H1 (cell line): ENCODE measurements at regions not wholly inside any gene's neighbourhood (a gene's known extent, or its start where the extent isn't known, plus 50 kb on each side); places are given as distances from the start of the nearest gene placed in this dataset.

ENCODE experiments used
- CTCF ChIA-PET: fragments of 300-600 bp; sonication (Branson Sonifier 250); formaldehyde crosslinking; loops from one replicate; lab custom pipeline; 2021; ENCODE audit not compliant: partially characterized antibody; lab: Charles Lee
- POLR2A ChIA-PET: fragments of 300-600 bp; sonication (Branson Sonifier 250); formaldehyde crosslinking; loops from one replicate; lab custom pipeline; 2021; ENCODE audit warnings: inconsistent platforms; ENCODE audit not compliant: partially characterized antibody; lab: Charles Lee
- DNase-seq, 2 experiments: peaks; one replicate each; pipeline versions ENCODE4 v3.0.0 to v3.0.0-alpha.2; 2010 to 2022; ENCODE audit warnings: low spot score in 2 of 2, low read depth in 1 of 2, mixed read lengths in 1 of 2
- FAIRE-seq: peaks from 2 replicates; lab custom pipeline; 2011; peaks lifted over from hg19 to GRCh38; lab: Jason Lieb, UNC
- H2AFZ ChIP-seq: 2 replicates; pipeline ENCODE4 v1.8.1; 2012; ENCODE audit warnings: low read length, inconsistent platforms
- H2AK5ac ChIP-seq: 2 replicates; pipeline ENCODE4 v1.6.1; 2013; ENCODE audit warnings: low read depth, low read length
- H2BK120ac ChIP-seq: replicated peaks from 2 replicates; pipeline ENCODE3; 2013; ENCODE audit warnings: low read depth, low read length, inconsistent platforms
- H2BK12ac ChIP-seq: 2 replicates; pipeline ENCODE4 v1.6.1; 2013; ENCODE audit warnings: low read depth, low read length
- H2BK15ac ChIP-seq: 2 replicates; pipeline ENCODE4 v1.6.1; 2013; ENCODE audit warnings: low read length
- H2BK20ac ChIP-seq: 2 replicates; pipeline ENCODE4 v1.6.1; 2013; ENCODE audit warnings: low read length
- H2BK5ac ChIP-seq: 2 replicates; pipeline ENCODE4 v1.6.1; 2013; ENCODE audit warnings: low read depth, low read length
- H3K14ac ChIP-seq: 2 replicates; pipeline ENCODE4 v1.6.1; 2013; ENCODE audit warnings: inconsistent platforms; ENCODE audit not compliant: insufficient read length
- H3K18ac ChIP-seq: 2 replicates; pipeline ENCODE4 v1.6.1; 2013; ENCODE audit warnings: low read length; ENCODE audit errors: extremely low read depth
- H3K23ac ChIP-seq: 2 replicates; pipeline ENCODE4 v1.6.1; 2013; ENCODE audit warnings: inconsistent platforms; ENCODE audit not compliant: insufficient read length
- H3K23me2 ChIP-seq: 2 replicates; pipeline ENCODE4 v1.6.1; 2013; ENCODE audit warnings: low read depth, low read length
- H3K27ac ChIP-seq: 2 replicates; pipeline ENCODE4 v1.6.1; 2011; ENCODE audit warnings: low read depth, low read length, inconsistent platforms
- H3K27me3 ChIP-seq, 4 experiments: replicated peaks in 1 of 4; 1 replicate in 1 of 4; 2 replicates in 3 of 4; pipeline versions ENCODE4 v1.6.1 to v1.8.1; 2011 to 2013; ENCODE audit warnings: low read length in 3 of 4, mild to moderate bottlenecking in 3 of 4, inconsistent platforms in 2 of 4, mixed read lengths in 2 of 4, moderate library complexity in 1 of 4; ENCODE audit not compliant: control insufficient read depth in 3 of 4, insufficient read depth in 3 of 4; ENCODE audit errors: extremely low read depth in 1 of 4
- H3K36me3 ChIP-seq, 4 experiments: 2 replicates each; pipeline versions ENCODE4 v1.6.1 to v1.8.1; 2011 to 2013; ENCODE audit warnings: mild to moderate bottlenecking in 4 of 4, low read length in 3 of 4, moderate library complexity in 2 of 4, control low read depth in 1 of 4, inconsistent platforms in 1 of 4; ENCODE audit not compliant: insufficient read depth in 4 of 4, control insufficient read depth in 2 of 4
- H3K4ac ChIP-seq: replicated peaks from 2 replicates; pipeline ENCODE3; 2013; ENCODE audit warnings: low read length, low read depth, mixed read lengths, inconsistent platforms; ENCODE audit not compliant: insufficient read length
- H3K4me1 ChIP-seq, 4 experiments: replicated peaks in 1 of 4; 1 replicate in 1 of 4; 2 replicates in 3 of 4; pipeline versions ENCODE4 v1.6.1 to v1.8.1; 2011 to 2013; ENCODE audit warnings: low read length in 3 of 4, inconsistent platforms in 2 of 4, mixed read lengths in 1 of 4; ENCODE audit not compliant: insufficient read depth in 4 of 4, control insufficient read depth in 3 of 4
- H3K4me2 ChIP-seq, 2 experiments: 2 replicates each; pipeline versions ENCODE4 v1.6.1 to v1.8.1; 2011 to 2013; ENCODE audit warnings: low read depth in 2 of 2, low read length in 2 of 2, control low read depth in 1 of 2, inconsistent platforms in 1 of 2, mild to moderate bottlenecking in 1 of 2; ENCODE audit not compliant: insufficient read depth in 1 of 2
- H3K4me3 ChIP-seq, 4 experiments: fragments of 200-600, 300-600 bp in 1 of 4; sonication (generic), shearing (Covaris generic), sonication (Bioruptor Twin) in 1 of 4; 2 replicates each; pipeline versions ENCODE4 v1.5.1 to v1.8.1; 2011 to 2016; ENCODE audit warnings: low read length in 4 of 4, low read depth in 3 of 4, control low read depth in 2 of 4, inconsistent platforms in 2 of 4, mild to moderate bottlenecking in 2 of 4, mixed read lengths in 1 of 4, moderate library complexity in 1 of 4; ENCODE audit not compliant: insufficient read depth in 2 of 4; ENCODE audit errors: extremely low read depth in 1 of 4
- H3K56ac ChIP-seq: replicated peaks from 2 replicates; pipeline ENCODE3; 2013; ENCODE audit warnings: low read depth, mild to moderate bottlenecking, mixed read lengths, low read length, inconsistent platforms; ENCODE audit not compliant: insufficient read length
- H3K79me1 ChIP-seq: 2 replicates; pipeline ENCODE4 v1.6.1; 2013; ENCODE audit warnings: low read depth, low read length, control low read depth
- H3K79me2 ChIP-seq, 2 experiments: 2 replicates each; pipeline versions ENCODE4 v1.6.1 to v1.8.1; 2012 to 2013; ENCODE audit warnings: low read length in 2 of 2, mild to moderate bottlenecking in 2 of 2, inconsistent platforms in 1 of 2; ENCODE audit not compliant: insufficient read depth in 2 of 2, control insufficient read depth in 1 of 2
- H3K9ac ChIP-seq, 4 experiments: replicated peaks in 1 of 4; 1 replicate in 1 of 4; 2 replicates in 3 of 4; pipeline versions ENCODE4 v1.6.1 to v1.8.1; 2011 to 2013; ENCODE audit warnings: low read depth in 3 of 4, low read length in 3 of 4, control low read depth in 2 of 4, mild to moderate bottlenecking in 2 of 4, moderate library complexity in 2 of 4, inconsistent platforms in 1 of 4; ENCODE audit errors: extremely low read depth in 1 of 4
- H3K9me3 ChIP-seq, 2 experiments: 2 replicates each; pipeline versions ENCODE4 v1.6.1 to v1.8.1; 2012 to 2013; ENCODE audit warnings: mild to moderate bottlenecking in 2 of 2, moderate library complexity in 2 of 2, control low read depth in 1 of 2, inconsistent platforms in 1 of 2, low read depth in 1 of 2, low read length in 1 of 2, mixed read lengths in 1 of 2; ENCODE audit not compliant: insufficient read depth in 2 of 2
- H4K20me1 ChIP-seq, 2 experiments: replicated peaks in 1 of 2; 2 replicates each; pipeline versions ENCODE3 to v1.8.1; 2011 to 2013; ENCODE audit warnings: inconsistent platforms in 2 of 2, low read length in 2 of 2, mild to moderate bottlenecking in 1 of 2; ENCODE audit not compliant: insufficient read depth in 2 of 2, control insufficient read depth in 1 of 2
- H4K5ac ChIP-seq: 2 replicates; pipeline ENCODE4 v1.6.1; 2013; ENCODE audit warnings: low read length, low read depth, mixed read lengths, inconsistent platforms; ENCODE audit not compliant: insufficient read length
- H4K8ac ChIP-seq: 2 replicates; pipeline ENCODE4 v1.8.0; 2013; ENCODE audit warnings: mild to moderate bottlenecking, moderate library complexity, low read length, inconsistent platforms; ENCODE audit not compliant: insufficient read depth; ENCODE audit errors: extremely low read depth
- H4K91ac ChIP-seq: replicated peaks from 2 replicates; pipeline ENCODE3; 2013; ENCODE audit warnings: low read length, mixed read lengths, inconsistent platforms; ENCODE audit not compliant: insufficient read length
- BCL11A ChIP-seq, 2 experiments: IDR thresholded peaks; one replicate each; pipeline ENCODE4 v1.6.1; 2011; ENCODE audit warnings: low read depth in 2 of 2, low read length in 2 of 2, mild to moderate bottlenecking in 2 of 2
- JUN ChIP-seq: IDR thresholded peaks from 2 replicates; pipeline ENCODE4 v1.6.1; 2011; ENCODE audit warnings: low read depth, mild to moderate bottlenecking, improper control_type of control experiment, low read length
- NANOG ChIP-seq: IDR thresholded peaks from 2 replicates; pipeline ENCODE4 v1.6.1; 2011; ENCODE audit warnings: low read length, low read depth, mild to moderate bottlenecking, inconsistent platforms; ENCODE audit not compliant: insufficient read depth, poor library complexity, severe bottlenecking
- SP4 ChIP-seq: IDR thresholded peaks from 2 replicates; pipeline ENCODE4 v1.6.1; 2012; ENCODE audit warnings: low read length, inconsistent platforms
- WGBS, 2 experiments: shearing (Covaris generic) in 1 of 2; methylation state at CpG; one replicate each; pipeline versions ENCODE4 v1.1.6 to v1.1.7; 2013 to 2015; ENCODE audit warnings: low lambda C conversion rate in 2 of 2, mixed read lengths in 2 of 2, inconsistent platforms in 1 of 2, low coverage in 1 of 2, missing lambda C conversion rate in 1 of 2; ENCODE audit not compliant: insufficient replicate concordance in 2 of 2, insufficient coverage in 1 of 2, insufficient read length in 1 of 2; ENCODE audit errors: extremely low coverage in 1 of 2, missing lambda C conversion rate in 1 of 2; 5-methylcytosine and 5-hydroxymethylcytosine counted together

GRCh38 chr21:15309721-15310120, 244.9 kb upstream of the NRIP1 start:
- Histone ChIP-seq H3K56ac (no peak overlapping the region), H3K4ac (no peak overlapping the region), H3K4me3 (no peak overlapping the region), H3K4me2 (no peak overlapping the region), H2AK5ac (no peak overlapping the region), H2BK5ac (no peak overlapping the region), H3K4me1 (no peaks in the 10 kb centered on the region; a peak in 1 of 7 replicates), H3K27me3 (no peaks in the 10 kb centered on the region), H3K9ac (no peak overlapping the region), H4K5ac (no peak overlapping the region), H2BK15ac (no peak overlapping the region), H3K79me2 (no peaks in the 10 kb centered on the region), H2BK120ac (no peak overlapping the region), H2BK12ac (no peak overlapping the region), H4K91ac (no peak overlapping the region), H2AFZ (no peak overlapping the region), H4K8ac (no peak overlapping the region), H3K23ac (no peak overlapping the region), H2BK20ac (no peak overlapping the region), H3K23me2 (no peaks in the 10 kb centered on the region), H3K14ac (no peak overlapping the region), H4K20me1 (no peaks in the 10 kb centered on the region), H3K9me3 (no peaks in the 10 kb centered on the region), H3K36me3 (no peaks in the 10 kb centered on the region), H3K27ac (no peak overlapping the region), H3K79me1 (no peaks in the 10 kb centered on the region), H3K18ac (no peak overlapping the region)
- CTCF ChIA-PET, result interaction anchor here (0.8 kb wide), 1 partner anchor 173 kb away, joined by 3 read pairs; no protein-coding TSS in a partner anchor
- no peak for FAIRE-seq
- POLR2A ChIA-PET, result no interaction called here
- no peak for DNase-seq
- 83% methylated on average over 3 of the region's 3 CpGs; no CpG with 5 or more reads in 1 of the 2 experiments for WGBS, 2 experiments
- TF ChIP-seq SP4 (no peak), JUN (no peak), BCL11A (IDR thresholded peaks at IDR 0.05; ENCODE audit: low read depth in 2 of 2, low read length in 2 of 2) (no peak), NANOG (no peak)
